ENCODE measurements at regions not wholly inside any gene's neighbourhood (a gene's known extent, or its start where the extent isn't known, plus 50 kb on each side); places are given as distances from the start of the nearest gene placed in this dataset.
"Not testable (repeated sequence)": the region's sequence is repeated elsewhere in the genome, so short reads cannot be mapped to it uniquely, and the experiment has no call there.

DNA sequence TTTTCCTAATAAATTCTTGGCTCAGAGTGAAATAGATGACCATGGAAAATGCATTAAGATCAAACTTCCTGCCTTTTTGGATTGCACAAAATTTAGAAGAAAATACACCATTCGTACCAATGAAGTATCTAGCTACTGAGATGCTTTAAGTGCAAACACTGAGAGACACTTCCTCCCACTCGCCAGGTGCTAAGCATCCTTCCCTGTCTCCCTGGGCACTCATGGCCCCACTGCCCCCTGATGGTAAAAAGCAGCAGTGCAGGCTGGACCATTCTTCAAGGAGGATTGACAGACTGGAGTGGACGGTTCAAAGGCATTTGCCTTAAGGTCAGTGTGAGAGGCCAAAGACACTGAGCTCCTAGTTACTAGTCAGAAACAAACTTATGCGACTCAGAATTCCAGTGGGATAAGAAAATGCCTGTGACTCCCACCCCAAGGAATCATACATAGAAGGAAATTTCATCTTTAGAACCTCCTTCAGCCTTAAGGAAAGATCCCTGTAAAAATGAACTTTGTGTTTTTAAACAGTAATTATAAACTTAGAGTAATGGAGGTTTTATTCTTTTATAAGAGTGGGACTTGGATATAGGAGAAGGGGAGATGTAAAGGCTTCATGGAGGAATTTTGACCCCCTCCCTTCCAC lies 86.0 kb upstream of the SLC30A5 start:
- FAIRE-seq: no peak
- no peak for DNase-seq (ENCODE audit: low spot score)

DNA sequence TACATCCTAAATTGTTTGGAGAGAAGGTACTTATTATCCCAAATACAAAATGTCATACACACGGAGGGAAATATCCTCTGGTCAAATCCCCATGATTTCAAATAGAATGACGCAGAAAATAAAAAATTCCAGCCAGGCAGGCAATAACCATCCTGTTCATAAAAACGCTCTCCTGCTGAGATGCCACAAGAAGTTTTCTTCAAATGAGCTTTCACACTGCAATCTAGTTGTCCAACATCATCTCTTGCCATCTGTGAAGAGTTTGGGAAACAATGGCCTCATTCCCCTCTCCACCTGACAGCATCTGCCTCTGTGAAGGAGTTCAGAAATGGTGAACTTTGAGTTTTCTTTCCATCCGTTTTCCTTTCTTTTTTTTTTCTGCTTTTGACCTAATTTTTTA lies 83.3 kb upstream of the SLC30A5 start:
- FAIRE-seq: no peak
- no peak for DNase-seq (ENCODE audit: low spot score)

GRCh38 chr5:69011910-69012309 lies 81.9 kb upstream of the SLC30A5 start:
- DNase-seq (ENCODE audit: low spot score) (no peak), FAIRE-seq (no peak)

DNA sequence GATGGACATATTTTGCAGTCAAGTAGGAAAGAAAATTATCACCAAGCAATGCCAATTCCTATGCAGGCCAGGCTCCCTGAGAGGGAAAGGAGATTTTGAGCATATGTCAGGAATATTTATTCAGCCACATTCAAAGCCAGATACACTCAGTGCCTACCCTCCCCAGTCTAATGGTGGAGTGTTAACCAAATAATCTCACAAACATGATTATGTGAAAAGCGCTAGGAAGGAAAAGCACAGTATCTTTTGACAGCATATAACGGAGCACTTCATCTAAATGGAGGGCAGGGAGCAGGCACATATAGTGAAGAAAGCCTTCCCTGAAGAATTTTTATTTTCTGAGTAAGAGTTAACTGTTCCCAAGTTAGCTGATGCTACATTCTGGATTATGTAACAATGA lies 80.3 kb upstream of the SLC30A5 start:
- no peak for FAIRE-seq
- DNase-seq (ENCODE audit: low spot score): no peak

DNA sequence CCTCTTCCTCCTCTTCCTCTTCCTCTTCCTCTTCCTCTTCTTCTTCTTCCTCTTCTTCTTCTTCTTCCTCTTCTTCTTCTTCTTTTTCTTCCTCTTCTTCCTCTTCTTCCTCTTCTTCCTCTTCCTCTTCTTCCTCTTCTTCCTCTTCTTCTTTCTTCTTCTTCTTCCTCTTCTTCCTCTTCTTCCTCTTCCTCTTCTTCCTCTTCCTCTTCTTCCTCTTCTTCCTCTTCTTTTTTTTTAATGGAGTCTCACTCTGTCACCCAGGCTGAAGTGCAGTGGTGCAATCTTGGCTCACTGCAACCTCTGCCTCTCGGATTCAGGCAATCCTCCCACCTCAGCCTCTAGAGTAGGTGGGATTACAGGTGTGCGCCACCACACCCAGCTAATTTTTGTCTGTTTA lies 79.8 kb upstream of the SLC30A5 start:
- DNase-seq (ENCODE audit: low spot score); FAIRE-seq: not testable (repeated sequence)

DNA sequence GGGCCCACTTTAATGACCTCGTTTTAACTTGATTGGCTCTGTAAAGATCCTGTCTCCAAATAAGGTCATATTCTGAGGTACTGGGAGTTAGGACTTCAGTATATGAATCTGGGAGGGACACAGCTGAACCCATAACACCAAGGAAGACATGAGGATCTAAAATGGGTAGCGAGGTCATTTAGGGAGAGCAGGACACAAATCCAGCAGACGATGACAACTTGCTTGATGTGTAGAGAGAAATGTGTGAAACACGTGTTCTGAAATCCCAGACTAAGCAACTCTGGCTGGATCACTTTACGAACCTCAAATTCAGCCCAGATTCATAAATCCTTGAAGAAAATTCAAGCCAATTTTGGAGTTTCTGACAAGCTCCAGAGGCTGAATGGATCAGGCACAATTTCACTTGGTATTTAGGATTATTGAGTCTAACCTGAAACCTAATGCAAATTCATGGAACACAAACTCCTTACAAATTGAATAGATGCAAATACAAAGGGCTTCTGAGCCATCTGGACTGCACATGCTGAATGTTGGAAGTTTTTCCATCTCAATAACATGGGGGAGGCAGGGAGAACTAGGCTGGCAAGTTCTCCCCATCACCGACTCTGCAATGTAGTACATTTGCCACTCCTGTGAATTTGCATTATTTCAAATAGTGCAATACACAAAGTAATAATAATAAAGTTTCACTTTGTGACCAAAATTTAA lies 74.0 kb upstream of the SLC30A5 start:
- DNase-seq (ENCODE audit: low spot score) (no peak), FAIRE-seq (no peak)

DNA sequence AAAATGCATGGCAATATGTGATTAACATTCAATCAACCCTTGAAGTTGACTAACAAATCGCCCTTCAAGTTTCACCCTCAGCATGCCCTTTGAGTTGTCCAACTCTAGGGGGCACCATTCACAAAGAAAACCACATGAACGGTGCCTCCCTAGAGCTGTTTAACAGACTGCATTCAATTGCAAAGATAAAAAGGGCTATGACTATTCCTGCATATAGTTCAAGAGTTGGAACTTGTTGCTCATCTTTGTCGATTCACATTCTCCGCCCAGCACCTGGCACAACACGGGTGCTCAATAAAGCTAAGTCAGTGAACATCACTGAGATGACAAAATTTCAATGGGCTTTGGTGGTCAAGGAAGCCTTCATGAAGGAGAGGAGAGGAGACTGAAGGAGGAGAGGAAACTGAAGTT lies 69.6 kb upstream of the SLC30A5 start:
- FAIRE-seq (no peak), DNase-seq (ENCODE audit: low spot score) (no peak)

DNA sequence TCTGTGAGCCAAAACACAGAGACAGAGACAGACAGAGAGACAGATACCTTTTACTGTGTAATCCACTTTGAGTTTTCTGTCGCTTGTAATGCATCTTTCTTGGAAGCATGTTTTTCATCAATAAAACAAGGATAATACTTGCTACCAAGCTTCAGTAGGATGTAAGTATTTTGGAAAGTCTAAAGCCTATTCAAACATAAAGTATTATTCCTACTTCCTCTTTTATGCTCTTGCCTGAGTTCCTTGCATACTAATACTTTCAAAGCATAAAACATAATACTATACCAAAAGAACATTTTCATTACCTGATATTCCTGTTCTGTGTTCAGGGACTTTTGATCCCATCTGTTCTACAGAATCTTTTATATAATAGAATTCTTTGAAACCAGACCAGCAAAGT lies 64.5 kb upstream of the SLC30A5 start:
- no peak for FAIRE-seq
- DNase-seq (ENCODE audit: low spot score): no peak

GRCh38 chr5:69030358-69031062 lies 63.3 kb upstream of the SLC30A5 start:
- DNase-seq (ENCODE audit: low spot score) (no peak), FAIRE-seq (no peak)

- no peak for DNase-seq (ENCODE audit: low spot score)
These were observed 61.8 kb upstream of the SLC30A5 start for GRCh38 chr5:69032009-69032408.

DNA sequence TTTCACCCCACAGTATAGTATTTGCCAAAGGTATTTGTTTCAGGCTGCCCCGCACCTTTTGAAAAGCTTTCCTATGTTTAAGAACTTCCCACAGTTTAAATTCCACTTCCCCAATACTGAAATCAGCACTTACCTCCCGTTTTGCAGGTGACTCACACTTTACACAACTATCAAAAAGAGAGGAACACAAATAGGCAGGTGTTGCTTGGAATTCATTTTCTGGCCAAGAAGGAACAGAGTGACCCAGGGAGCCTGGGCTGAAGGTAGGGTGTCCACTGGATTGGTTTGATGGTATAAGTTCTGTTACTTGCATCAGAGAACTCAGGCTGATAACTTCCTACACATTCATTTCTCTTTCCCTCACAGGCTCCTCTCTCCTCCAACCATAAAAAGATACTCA lies 60.1 kb upstream of the SLC30A5 start:
- FAIRE-seq (no peak), DNase-seq (ENCODE audit: low spot score) (no peak)

More at GRCh38 chr5:69032009-69032408, 61.8 kb upstream of the SLC30A5 start:
- no peak for FAIRE-seq

DNA sequence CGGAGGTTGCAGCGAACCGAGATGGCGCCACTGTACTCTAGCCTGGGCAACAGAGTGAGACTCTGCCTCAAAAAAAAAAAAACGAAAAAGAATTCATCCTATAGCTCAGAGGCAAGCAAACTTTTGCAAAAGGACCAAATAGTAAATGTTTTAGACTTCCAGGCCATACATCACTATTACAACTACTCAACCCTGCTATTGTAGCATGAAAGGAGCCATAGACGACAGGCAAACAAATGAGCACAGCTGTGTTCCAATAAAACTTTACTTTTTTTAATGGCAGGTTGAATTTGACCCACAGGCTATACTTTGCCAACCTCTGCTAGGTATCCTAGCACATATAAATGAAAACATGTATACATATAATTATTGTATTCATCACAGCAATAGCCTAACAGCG lies 58.9 kb upstream of the SLC30A5 start:
- no peak for DNase-seq (ENCODE audit: low spot score)
- FAIRE-seq: no peak

DNA sequence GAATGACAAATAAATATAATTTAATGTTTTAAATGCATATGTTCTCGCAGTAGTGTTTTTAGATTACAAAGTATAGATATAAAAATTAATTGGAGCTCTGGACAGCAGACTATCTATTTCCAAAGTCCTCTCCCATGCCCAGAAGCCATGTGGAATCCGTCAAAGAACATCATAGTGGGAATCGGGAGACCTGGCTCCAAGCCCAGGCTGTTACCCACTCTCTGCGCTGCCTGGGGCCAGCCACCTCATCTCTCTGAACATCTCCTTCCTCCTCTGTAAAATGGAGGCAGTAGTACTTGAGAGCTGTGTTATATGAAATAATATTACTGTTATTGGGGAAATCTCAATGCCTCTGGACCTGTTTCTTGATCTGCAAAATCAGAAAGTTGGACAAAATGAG lies 58.1 kb upstream of the SLC30A5 start:
- FAIRE-seq: no peak
- no peak for DNase-seq (ENCODE audit: low spot score)

- DNase-seq (ENCODE audit: low spot score): no peak
- FAIRE-seq: no peak
These were observed 55.3 kb upstream of the SLC30A5 start for GRCh38 chr5:69038539-69038938.

- DNase-seq (ENCODE audit: low spot score): no peak
These were observed 54.0 kb upstream of the SLC30A5 start for GRCh38 chr5:69039829-69040228.

GRCh38 chr5:69042500-69042899 lies 51.3 kb upstream of the SLC30A5 start:
- DNase-seq (ENCODE audit: low spot score) (no peak), FAIRE-seq (no peak)

More at GRCh38 chr5:69039829-69040228, 54.0 kb upstream of the SLC30A5 start:
- no peak for FAIRE-seq

DNA sequence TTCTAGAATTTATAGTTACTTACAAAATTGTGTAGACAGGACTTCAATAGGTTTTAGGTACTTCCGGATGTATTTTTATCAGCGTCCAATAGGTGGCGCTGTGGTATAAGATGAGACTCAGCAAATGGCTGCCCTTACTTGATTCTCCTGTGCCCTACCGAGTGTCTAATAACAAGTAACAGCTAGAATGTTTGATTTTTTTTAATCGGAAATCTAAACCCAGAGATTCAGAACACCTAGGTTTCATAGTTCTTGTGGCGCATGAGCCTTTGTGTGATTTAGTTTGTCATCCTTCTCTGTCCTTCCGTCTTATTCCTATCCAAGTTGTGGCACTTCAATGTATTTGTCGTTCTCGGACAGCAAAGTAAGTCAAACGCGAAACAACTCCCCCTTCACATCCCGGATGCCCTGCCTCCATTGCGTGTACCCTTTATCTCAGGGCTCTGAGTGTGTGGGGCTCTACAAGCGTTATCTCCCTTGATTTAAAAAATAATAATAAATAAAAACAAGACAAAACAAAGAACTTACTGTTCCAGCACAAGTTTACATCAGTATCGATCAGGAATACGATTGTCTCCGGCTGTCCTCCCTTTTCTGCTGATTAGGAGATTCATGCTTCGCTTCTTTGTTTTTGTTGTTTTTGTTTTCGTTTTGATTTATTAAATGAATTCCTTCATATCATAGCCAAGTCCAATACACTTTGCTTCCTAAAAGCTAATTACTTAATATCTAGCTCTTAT lies 50.7 kb upstream of the SLC30A5 start:
- FAIRE-seq: peak; percentile 28
- peak; percentile 60 for DNase-seq (ENCODE audit: low spot score)

DNA sequence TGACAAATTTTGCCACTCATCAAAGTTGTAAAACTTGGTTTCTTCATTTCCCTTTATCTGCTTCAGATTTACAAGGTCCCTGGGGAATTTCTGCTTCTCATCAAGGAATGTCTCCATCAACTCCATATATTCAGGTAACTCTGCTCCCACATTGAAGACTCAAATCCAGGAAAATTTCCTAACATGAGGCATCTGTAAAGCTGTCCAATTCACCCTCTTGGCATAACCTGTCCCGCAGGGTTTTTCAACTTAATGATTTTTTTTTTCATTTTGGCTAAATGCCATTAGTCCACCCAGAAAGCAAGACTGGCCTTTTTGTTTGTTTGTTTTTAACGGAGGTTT lies 50.2 kb upstream of the SLC30A5 start:
- no peak for DNase-seq (ENCODE audit: low spot score)
- no peak for FAIRE-seq

All from RCC 7860 (cell line).